ENCODE measurements at regions not wholly inside any gene's neighbourhood (a gene's known extent, or its start where the extent isn't known, plus 50 kb on each side); places are given as distances from the start of the nearest gene placed in this dataset.

DNA sequence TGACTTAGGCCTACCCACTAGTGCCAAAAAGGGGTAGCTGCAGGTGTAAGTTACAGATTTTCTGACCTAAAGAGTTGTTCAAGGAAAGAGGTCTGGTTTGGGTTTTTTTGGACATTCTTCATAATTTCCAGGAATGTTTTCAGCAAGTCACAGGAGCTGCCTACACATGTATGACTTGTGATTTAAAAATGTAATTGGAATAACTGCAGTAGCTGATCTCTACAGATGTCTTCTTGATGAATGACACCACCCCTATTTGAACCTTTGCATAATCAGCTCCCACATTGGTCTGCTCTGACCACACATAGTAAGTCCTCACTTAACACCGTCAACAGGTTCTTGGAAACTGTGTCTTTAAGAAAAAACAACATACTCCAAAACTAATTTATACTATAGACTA lies 481.4 kb downstream of the RASEF start:
- TF ChIP-seq, protein P1, sequence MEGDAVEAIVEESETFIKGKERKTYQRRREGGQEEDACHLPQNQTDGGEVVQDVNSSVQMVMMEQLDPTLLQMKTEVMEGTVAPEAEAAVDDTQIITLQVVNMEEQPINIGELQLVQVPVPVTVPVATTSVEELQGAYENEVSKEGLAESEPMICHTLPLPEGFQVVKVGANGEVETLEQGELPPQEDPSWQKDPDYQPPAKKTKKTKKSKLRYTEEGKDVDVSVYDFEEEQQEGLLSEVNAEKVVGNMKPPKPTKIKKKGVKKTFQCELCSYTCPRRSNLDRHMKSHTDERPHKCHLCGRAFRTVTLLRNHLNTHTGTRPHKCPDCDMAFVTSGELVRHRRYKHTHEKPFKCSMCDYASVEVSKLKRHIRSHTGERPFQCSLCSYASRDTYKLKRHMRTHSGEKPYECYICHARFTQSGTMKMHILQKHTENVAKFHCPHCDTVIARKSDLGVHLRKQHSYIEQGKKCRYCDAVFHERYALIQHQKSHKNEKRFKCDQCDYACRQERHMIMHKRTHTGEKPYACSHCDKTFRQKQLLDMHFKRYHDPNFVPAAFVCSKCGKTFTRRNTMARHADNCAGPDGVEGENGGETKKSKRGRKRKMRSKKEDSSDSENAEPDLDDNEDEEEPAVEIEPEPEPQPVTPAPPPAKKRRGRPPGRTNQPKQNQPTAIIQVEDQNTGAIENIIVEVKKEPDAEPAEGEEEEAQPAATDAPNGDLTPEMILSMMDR (conservative IDR thresholded peaks at IDR 0.05 in 1 of 2, IDR thresholded peaks at IDR 0.05 in 1 of 2; ENCODE audit: low read depth in 1 of 2, low read length in 2 of 2), result no peak
- no peak for TF ChIP-seq EZH2 (IDR thresholded peaks at IDR 0.05; ENCODE audit: low read length, missing control alignments)
